SIG-M5 treated with dmso at 0.1 percent for 504 hours (cell line): ENCODE measurements at regions not wholly inside any gene's neighbourhood (a gene's known extent, or its start where the extent isn't known, plus 50 kb on each side); places are given as distances from the start of the nearest gene placed in this dataset.
"Not testable (repeated sequence)": the region's sequence is repeated elsewhere in the genome, so short reads cannot be mapped to it uniquely, and the experiment has no call there.

ENCODE experiments used
- DNase-seq: peaks from one replicate; lab custom pipeline; 2025; ENCODE audit not compliant: unreplicated experiment; lab: John Stamatoyannopoulos, UW

DNA sequence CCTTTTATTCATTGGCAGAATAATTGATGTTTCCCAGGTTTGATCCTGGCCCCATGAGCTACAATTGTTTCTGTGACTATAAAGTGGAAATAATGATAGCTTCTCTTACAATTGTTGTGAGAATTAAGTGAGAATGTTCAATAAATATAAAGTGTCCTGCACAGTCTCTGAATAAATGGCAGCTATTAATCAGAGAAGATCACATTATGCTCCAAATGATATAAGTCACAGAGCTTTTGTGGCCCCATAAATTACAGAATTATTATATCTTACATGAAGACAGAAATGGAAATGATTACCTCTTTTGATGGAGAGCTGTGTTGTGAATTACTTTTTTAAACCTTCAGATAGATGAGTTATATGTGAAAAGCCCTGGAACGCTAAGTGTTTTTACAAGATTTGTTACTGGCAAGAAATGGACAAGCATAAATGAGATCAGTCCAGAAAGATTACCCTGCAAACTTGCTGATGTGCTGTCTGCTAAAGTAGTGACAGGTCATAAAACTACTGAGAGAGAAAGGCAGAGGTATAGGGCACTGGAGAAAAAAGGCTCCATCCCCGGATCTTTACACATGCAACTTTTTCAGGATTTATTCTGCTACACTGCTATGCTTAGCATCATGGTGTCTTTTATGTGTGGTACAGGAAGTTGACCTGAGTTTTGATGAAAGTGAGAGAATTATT, 750.9 kb upstream of the GOT2 start:
- DNase-seq, result no peak

- DNase-seq, result no peak
Observed at GRCh38 chr16:59478838-59479237, 744.7 kb upstream of the GOT2 start.

GRCh38 chr16:59470556-59470955, 736.4 kb upstream of the GOT2 start:
- no peak for DNase-seq

DNA sequence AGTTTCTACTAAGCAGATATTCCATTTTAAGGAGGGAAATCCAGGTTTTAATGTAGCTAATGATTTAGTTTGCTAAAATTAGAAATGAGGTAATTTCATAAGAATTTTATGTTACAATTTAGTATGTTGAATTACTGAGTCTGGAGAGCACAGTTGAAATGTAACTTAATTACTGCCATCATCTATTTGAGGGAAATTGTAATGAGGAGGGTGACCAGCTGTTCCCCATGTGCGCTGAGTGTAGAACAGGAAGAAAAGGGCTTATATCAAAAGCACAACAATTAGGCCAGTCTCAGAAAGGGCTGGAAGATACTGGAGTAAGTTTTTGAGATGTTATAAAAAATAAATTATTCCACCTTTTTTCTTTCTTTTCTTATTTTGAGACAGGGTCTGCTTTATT, 735.1 kb upstream of the GOT2 start:
- DNase-seq, result no peak

DNA sequence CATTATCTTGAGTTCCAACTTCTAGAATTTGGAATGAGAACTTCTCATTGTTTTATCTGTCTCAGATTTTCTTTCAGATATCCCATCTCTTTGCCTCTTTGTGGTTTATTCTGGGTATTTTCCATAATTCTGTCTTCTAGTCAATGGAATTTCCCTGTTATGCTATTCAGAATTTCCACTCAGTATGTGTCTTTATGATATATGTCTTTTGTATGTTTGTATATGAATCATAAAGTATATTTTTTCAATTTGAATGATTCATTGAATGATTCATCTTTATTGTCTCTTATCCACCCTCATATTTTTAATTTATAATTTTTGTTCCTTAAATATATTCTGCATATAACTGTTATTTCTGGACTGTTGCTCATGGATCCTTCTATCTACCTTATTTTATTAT, 729.7 kb upstream of the GOT2 start:
- no peak for DNase-seq

DNA sequence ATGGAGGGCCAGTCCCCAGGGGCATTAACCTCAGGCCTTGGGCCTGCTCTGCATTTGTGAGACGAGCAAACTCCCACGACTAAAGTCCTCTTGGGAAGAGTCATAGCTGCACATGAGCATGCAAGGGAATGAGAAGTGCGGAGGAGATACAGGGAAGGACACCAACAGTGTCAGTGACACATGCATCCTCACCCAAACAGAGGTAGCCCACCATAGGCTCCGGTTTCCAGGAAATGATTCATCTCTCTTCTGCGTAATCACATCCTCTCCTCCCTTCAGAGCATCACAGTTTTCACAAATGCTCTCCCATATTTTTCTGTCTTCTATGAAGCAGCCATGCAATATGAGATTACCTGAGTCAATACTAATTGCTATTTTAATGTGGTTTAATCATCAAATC, 725.7 kb upstream of the GOT2 start:
- no peak for DNase-seq

GRCh38 chr16:59455497-59455896, 721.4 kb upstream of the GOT2 start:
- no peak for DNase-seq

- DNase-seq, result not testable (repeated sequence)
Observed at GRCh38 chr16:59450513-59450912, 716.4 kb upstream of the GOT2 start.

DNA sequence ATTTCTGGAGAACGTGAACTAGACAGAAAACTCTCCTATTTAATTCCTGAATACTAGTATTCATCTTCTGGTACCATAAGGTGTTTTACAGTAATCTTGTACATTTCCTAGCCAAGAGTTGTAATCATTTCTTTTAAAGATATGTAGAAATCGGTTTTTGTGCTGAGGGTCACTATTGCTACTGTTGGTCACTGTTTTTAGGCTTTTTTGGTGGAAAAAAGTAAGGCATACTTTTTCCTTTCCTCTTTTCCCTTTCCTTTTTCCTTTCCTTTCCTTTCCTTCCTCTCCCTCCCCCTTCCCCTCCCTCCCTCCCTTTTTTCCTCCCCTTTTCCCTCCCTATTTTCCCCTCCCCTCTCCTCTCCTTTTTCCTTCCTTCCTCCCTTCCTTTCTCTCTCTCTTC, 706.4 kb upstream of the GOT2 start:
- no peak for DNase-seq

DNA sequence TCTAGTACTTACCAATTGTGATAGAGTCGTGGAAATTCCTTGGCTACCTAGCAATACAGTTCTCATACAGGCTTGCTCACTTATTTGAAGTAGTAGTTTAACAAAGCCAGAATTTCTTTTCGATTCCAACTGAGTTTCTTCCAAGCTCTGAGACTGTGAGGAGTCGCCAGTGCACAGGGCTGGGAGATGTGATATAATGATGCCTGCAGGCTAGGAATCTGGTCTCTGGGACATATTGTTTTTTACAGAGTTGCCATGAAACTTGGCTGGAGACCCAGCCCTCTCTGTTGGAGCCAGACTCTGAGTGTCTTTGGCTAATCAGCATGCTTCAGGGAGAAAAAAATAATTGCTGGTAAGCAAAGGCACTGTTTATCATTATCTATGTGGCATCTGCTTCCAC, 698.8 kb upstream of the GOT2 start:
- no peak for DNase-seq

- no peak for DNase-seq
Observed at GRCh38 chr16:59432276-59432675, 698.2 kb upstream of the GOT2 start.

GRCh38 chr16:59424714-59425273, 690.7 kb upstream of the GOT2 start:
- no peak for DNase-seq

DNA sequence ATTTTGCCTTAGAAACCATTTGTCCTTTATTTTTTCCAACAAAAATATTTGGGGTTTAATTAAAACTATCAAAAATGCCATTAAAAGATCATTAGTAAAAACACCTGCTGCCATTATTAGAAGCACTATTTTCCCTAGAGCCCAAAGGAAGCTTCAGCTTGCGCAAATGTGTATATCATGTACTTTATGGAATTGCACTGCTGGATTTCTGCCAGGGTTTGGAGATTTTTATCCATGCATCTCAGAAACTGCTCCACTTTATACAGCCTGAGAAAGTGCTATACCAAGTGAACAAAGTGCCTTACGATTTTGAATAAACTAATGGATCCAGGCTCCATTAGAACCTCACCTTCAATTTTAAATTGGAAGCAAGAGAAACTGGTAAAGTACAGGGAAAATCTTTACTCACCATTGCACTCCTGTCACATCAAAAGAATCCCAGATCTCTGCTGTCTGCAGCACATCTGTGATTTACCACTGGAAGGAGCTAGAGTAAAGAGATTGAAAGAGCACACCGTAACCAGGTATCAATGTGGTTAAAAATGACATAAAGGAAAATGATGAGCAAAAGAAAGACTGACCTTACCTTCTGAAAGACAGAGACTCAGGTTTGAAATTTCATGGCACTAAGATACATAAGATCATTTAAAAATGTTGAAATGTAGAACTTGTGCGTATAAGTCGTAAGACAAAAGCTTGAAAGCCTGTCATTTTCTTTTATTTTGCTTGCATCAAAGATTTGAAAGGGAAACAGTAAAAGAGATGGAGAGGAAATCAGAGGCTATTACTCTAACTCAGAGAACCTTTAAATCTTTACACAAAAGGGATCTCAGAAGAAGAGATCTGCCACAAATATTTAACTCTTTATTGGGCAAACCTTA, 678.1 kb upstream of the GOT2 start:
- no peak for DNase-seq

DNA sequence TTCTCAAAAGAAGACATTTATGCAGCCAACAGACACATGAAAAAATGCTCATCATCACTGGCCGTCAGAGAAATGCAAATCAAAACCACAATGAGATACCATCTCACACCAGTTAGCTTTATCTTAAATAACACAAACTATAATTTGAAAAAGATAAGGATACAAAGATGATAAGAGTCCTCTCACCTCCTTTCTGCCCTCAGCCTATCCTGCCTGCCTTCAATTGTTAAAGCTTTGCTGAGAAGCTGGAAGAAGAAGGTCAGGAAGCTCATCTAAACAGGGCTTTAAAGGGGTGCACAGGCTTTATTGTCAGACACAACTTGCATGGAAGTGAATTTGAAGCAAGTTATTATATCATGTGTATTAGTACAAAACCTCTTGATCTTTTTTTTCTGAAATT, 676.3 kb upstream of the GOT2 start:
- no peak for DNase-seq

DNA sequence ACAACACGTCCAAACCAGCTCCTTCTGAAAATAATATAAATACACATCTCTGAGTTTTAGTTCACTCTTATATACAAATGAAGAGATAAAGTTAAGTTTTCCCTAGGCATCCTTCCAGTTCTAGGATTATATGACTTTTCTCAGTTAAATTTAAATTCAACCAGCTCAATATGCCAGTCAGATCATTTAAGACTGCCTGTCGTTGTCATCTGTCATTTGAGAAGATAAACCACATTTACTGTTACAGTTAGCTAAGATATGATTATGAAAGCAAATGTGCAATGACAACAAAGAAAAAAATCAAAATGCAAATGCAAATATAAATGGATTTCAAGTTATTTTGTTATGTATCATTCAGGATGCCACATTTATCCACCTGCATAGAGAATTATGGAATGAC, 671.7 kb upstream of the GOT2 start:
- no peak for DNase-seq

- no peak for DNase-seq
Observed at GRCh38 chr16:59404509-59404908, 670.4 kb upstream of the GOT2 start.

GRCh38 chr16:59400830-59401229, 666.7 kb upstream of the GOT2 start:
- no peak for DNase-seq

GRCh38 chr16:59397638-59398037, 663.5 kb upstream of the GOT2 start:
- no peak for DNase-seq

DNA sequence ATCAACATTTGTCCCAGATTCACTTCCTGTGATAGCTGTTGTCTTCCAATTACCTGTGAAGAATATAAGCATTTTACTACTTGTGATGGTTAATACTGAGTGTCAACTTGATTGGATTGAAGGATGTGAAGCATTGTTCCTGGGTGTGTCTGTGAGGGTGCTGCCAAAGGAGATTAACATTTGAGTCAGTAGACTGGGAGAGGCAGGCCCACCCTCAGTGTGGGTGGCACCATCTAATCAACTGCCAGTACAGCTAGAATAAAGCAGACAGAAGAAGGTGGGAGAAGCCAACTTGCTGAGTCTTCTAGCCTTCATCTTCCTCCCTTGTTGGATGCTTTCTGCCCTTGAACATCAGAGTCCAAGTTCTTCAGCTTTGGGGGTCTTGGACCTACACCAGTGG, 660.4 kb upstream of the GOT2 start:
- DNase-seq, result no peak

DNA sequence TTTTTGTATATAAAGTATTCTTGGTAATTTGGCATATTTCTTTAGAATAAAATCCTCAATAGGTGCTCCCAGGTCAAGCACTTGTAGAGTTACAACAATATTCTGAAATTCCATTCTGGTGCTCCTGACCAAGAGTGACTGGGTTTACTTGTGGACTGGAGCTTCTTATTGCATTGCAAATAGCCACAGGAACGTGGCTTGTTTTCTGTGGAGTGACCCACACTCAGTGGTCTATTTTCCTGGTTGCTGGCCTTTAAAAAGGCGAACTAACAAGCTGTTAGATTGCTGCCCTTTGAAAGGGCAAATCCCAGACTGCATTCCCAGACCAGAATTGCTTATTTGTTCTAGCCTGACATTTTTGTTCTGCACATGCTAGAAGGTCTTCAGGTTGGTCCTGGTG, 658.8 kb upstream of the GOT2 start:
- DNase-seq, result no peak

GRCh38 chr16:59391617-59392364, 657.7 kb upstream of the GOT2 start:
- no peak for DNase-seq

GRCh38 chr16:59385959-59386358, 651.8 kb upstream of the GOT2 start:
- no peak for DNase-seq
